ENCODE measurements at regions not wholly inside any gene's neighbourhood (a gene's known extent, or its start where the extent isn't known, plus 50 kb on each side); places are given as distances from the start of the nearest gene placed in this dataset.
"Not testable (repeated sequence)": the region's sequence is repeated elsewhere in the genome, so short reads cannot be mapped to it uniquely, and the experiment has no call there.

DNA sequence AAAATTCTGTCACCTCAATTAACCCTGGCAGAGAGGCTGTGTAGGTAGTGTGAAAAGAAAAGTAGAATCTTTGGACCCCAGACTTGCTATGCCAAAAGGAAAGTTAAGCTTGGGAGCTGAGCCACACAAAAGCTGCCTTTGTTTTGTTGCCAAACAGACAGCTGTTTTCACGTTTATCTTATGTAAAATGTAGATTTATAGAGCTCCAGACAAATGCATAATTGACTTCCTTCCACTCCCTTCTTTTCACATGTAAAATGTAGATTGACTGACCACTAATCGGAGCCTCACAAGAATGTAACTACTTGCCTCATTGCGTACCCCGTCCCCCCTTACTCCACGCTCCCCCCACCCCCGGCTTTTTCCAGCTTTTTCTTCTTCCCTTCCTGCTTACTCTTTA, 2302.2 kb upstream of the RAG2 start:
- DNase-seq (ENCODE audit: low read depth in 2 of 3, low spot score in 2 of 3): no peak

DNA sequence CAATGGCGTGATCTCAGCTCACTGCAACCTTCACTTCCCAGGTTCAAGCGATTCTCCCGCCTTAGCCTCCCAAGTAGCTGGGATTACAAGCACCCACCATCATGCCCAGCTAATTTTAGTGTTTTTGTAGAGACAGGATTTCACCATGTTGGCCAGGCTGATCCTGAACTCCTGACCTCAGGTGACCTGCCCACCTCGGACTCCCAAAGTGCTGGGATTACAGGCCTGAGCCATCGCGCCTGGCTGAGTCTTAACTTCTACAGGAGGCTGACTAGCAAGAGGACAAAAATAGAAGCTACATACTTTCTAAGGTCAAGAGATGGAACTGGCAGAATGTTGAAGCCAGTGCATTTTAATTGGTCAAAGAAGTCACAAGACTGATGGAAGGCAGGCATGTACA, 2296.2 kb upstream of the RAG2 start:
- DNase-seq (ENCODE audit: low read depth in 2 of 3, low spot score in 2 of 3): not testable (repeated sequence)

DNA sequence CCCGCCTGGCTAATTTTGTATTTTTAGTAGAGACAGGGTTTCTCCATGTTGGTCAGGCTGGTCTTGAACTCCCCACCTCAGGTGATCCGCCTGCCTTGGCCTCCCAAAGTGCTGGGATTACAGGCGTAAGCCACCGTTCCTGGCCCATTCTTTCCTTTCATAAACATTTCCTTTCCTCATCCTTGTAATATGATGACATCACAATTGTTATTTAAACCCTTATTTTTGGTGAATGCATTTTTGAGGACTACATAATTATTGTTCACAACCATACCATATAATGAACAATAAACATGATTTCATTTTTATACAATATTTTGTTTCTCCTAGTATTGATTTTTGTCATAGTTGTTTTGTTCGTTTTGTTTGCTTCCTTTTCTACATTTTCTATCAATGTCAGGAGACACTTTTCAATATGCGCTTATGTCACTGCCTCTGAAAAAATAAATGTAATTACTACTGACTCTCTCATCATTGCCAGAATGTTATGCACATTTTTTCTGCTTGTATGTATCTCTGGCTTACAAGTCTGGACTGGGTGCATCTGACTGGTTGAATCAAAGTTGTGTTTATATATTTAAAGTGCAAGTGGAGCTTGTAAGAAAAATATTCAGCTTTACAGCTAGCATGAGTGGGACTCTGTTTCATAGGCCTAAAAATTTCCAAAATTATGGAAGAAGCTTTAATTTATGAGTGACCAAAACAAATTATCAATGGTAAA, 2286.3 kb upstream of the RAG2 start:
- DNase-seq (ENCODE audit: low read depth in 2 of 3, low spot score in 2 of 3): no peak

DNA sequence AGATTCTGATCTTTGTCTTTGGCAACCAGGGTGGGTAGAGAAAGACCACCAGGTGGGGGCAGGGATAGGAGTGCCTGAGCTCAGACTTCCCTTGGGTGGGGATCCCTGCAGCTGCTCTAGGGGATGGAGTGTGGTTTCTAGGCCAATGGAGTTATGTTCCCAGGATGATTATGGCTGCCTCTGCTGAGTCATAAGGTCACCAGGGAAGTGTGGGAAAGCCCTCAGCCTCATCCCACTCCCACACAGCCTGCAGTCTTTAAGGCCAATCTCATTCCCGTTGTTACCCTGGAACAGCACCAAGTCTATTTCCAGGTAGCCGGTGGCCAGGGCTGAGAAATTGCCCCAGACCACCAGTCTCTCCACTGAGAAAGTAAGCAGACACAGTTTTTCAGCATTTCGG, 2269.3 kb upstream of the RAG2 start:
- no peak for DNase-seq (ENCODE audit: low read depth in 2 of 3, low spot score in 2 of 3)

DNA sequence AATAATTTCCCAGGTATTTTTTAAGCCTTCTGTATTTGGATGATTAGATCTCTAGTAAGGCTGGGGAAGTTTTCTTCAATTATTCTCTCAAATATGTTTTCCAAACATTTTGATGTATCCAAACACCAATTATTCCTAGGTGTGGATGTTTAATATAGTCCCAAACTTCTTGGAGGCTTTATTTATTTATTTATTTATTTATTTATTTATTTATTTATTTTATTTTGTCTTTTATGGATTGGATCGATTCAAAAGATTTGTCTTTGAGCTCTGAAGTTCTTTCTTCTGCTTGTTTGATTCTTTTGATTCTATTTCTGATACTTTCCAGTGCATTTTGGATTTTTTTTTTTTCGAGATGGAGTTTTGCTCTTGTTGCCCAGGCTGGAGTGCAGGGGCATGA, 2267.9 kb upstream of the RAG2 start:
- DNase-seq (ENCODE audit: low read depth in 2 of 3, low spot score in 2 of 3): no peak

DNA sequence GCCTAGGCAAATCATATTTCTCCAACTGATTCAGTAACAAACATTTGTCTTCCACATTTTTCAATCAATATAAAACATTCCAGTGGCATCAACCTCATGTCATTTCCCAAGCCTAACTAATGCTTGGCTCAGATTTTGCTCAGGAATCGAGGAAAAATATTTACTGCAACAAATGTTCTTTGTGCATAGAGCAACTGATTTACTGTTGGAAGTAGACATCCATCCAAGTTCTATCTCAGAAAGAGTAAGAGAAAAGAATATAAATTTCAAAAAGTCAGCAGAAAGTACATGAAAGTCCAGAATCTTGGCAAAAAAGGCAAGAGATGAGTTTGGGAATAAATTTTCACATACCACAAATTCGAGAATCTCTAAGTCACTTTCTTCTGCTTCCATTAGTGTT, 2245.0 kb upstream of the RAG2 start:
- DNase-seq (ENCODE audit: low read depth in 2 of 3, low spot score in 2 of 3): no peak

DNA sequence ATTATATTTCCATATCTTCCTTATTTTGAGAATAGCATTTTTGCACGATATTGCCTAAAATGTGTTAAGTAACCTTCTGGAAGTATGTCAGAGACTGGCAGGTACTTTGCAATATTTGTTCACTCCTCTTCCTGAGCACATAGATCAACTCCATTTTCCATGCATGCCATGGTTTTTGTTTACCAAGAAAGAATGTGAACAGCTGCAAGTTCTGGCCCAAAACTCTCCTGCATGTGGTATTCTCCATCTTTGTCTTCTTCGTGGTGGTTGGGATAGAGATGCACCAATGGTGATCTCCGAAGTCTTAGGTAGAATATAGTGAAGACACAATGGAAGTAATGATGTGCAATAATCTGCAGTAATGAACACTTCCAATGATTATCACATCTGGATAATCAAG, 2241.0 kb upstream of the RAG2 start:
- DNase-seq (ENCODE audit: low read depth in 2 of 3, low spot score in 2 of 3): no peak

DNA sequence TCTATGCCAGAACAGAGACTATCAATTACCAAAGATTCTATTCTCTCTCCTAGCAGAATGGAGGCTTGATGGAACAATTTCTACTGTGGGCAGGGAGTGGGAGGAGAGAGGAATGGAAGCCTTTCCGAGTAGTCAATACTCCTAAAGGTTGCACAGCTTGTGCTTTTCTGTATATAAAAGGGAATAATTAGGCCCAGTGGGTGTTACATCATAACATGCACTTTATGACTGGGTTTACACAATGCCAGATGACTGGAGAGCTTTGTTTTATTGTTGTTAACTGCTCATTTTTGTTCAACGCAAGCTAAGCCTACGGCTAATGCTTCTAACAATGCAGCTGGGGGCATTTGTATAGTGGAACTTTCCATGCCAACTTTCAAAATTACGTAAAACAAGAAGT, 2237.9 kb upstream of the RAG2 start:
- DNase-seq (ENCODE audit: low read depth in 2 of 3, low spot score in 2 of 3): no peak

DNA sequence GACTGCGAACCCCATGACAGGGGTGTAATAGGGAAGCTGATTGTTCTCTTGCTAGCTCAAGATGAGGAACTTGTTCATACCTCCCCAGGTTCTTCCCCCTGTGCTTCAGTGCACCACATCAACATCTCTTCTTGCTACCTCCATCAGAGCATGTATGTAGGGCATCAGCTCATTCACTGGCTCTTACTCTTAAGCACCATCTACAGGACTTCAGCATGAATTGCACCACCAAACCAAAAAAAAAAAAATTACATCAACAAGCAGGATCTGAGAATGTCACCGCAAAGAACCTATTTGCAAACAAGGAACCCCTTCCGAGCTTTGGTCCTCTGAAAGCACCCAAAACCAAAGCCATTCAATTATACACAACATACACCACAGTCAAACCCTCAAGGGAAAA, 2226.5 kb upstream of the RAG2 start:
- no peak for DNase-seq (ENCODE audit: low read depth in 2 of 3, low spot score in 2 of 3)

DNA sequence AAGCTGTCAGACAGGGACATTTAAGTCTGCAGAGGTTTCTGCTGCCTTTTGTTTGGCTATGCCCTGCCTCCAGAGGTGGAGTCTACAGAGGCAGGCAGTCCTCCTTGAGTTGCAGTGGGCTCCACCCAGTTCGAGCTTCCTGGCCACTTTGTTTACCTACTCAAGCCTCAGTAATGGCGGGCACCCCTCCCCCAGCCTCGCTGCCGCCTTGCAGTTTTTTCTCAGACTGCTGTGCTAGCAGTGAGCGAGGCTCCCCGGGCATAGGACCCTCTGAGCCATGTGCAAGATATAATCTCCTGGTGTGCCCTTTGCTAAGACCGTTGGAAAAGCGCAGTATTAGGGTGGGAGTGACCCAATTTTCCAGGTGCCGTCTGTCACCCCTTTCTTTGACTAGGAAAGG, 2223.8 kb upstream of the RAG2 start:
- DNase-seq (ENCODE audit: low read depth in 2 of 3, low spot score in 2 of 3): not testable (repeated sequence)

DNA sequence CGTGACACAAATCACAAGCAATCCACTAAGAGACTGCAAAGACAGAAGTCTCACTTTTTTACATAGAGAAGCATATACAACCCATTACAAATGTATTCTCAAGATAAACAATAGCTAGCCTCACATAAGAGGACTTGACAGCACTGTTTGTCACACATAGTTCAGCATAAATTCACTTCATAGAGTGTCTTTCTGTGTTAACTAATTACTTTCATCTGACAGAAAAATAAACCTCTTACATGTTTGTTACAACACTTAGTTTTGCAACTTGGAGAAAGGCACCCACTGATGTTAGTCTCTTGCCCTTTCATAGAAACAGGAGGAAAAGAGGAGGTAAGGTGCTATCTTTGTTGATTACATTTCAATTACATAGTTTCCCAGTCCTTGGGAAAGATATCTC, 2221.9 kb upstream of the RAG2 start:
- no peak for DNase-seq (ENCODE audit: low read depth in 2 of 3, low spot score in 2 of 3)

DNA sequence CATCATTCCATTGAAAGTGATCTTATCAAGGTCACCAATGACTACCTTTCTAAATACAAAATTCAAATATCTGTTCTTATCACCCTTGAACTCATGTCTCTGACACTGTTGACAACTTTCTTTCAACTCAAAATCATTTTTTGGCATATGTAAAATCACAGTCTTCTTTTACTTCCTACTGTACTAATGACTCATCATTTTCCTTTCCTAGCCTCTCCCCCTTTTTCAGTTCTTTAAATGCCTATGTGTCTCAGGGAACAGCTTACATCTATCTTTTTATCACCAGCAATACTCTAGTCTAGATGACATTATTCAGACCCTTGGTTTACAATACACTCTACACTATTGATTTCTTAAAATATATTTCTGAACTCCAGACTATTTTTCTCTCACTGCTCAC, 2220.7 kb upstream of the RAG2 start:
- DNase-seq (ENCODE audit: low read depth in 2 of 3, low spot score in 2 of 3): no peak

DNA sequence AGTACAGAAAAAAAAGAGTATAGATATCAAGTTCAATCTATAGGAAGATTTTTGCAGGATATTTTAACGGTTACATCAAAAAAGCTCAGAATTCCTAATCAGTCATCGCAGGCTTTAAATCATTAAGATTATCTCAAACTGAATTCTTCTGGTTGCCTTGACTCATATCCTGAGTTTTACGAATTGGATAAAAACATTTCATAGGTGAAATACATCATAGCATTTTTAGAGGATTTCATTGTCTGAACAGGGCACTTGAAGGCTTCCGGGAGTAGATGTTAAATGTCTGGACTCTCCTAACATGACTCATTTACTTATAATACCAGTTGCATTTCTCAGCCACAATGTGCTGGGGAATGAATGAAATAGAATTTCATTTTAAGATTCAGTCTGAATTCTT, 2216.6 kb upstream of the RAG2 start:
- DNase-seq (ENCODE audit: low read depth in 2 of 3, low spot score in 2 of 3): no peak

DNA sequence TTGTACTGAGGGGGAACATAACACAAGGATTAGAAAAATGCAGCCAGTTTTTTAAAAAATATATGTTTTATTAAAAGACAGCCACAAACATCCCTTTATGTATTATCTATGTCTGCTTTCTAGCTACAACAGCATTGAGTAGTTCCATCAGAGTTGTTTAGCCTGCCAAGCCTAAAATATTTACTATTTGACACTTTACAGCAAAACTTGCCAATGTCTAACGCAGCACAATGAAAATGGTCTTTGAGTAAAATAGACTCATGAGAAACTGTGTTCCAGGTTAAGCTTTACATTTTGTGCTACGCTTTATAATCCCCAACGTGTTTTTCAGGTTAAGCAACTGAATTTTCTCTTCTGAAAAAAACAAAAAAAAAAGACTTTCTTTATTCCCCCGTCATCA, 2211.5 kb upstream of the RAG2 start:
- DNase-seq (ENCODE audit: low read depth in 2 of 3, low spot score in 2 of 3): no peak

DNA sequence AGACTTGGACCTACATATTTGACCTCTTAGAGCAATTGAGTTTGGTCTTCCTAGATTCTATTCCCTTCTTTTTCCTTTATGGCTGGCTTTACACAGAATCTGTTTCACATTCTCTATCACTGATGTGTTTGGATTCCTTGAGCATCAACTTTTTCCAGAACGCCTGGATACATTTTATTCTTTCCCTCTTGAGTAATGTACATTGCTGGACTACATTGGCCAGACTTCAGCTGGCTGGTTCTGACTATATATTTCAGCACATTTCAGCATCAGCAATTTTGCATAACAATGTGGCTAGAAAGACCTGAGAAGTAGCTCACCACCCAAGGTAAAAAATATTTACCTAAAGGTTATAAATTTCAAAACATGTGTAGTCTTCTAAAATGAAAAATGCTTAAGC, 2198.2 kb upstream of the RAG2 start:
- DNase-seq (ENCODE audit: low read depth in 2 of 3, low spot score in 2 of 3): no peak

DNA sequence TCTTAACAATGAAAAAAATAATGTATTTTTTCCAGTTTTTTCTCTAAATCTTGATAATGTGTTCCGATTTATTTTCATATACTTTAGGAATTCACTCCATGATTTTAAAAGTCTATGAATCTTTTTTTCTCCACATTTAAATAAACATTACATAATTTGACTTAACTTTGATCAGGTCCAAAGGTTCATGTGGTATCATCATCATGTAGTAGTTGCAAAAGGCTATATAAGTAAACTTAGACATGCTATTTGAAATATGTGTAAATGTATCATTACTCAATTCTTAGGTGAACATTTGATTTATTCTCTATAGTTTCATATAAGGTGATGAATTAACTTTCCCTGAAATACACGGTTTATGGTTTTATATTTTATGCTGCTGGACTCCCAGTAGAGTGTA, 2197.0 kb upstream of the RAG2 start:
- DNase-seq (ENCODE audit: low read depth in 2 of 3, low spot score in 2 of 3): no peak

DNA sequence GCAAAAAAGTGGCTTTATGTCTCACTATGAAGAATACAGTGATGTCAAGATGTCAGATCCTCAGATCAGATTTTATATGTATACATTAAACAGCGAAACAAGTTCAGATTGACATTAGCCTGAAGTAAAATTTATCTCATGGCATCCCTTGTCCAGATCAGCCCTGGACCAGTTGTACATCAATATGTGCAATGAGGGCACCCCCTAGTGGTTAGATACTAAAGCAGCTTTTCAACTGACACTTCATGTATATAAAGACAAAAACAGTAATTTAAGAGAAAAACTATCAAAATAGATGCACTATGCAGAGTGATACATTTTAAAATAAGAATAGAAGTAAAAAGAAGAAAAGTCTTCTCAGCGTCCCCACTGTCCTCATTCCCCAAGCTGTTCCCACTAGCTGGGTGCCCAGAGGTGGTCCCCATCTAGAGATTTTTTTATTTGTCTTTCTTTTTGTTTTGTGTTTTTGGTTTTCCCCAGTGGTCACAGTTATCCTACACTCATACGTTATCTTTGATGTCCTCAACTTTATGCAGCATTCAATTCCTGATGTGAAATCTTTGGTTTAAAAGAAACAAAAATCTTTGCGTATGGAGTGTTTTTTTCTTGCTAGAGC, 2193.4 kb upstream of the RAG2 start:
- no peak for DNase-seq (ENCODE audit: low read depth in 2 of 3, low spot score in 2 of 3)

DNA sequence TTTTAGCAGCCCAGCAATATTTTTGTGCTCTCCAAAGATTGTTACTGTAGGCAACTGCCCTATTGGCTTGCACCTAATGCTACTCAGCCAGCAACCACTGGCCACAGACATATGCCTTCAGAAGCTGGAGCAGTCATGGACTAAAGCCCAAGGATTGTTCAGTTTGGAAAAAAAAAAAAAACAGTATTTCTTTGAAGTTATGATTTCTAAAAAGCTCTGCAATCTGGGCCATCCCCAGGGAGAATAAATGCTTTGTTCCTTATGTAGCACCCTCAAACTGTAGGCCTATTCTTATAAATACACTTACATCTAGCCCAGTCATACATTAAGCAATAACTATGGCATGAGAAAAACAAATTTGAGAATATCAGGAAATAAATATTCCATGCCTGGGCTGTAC, 2190.5 kb upstream of the RAG2 start:
- DNase-seq (ENCODE audit: low read depth in 2 of 3, low spot score in 2 of 3): no peak

DNA sequence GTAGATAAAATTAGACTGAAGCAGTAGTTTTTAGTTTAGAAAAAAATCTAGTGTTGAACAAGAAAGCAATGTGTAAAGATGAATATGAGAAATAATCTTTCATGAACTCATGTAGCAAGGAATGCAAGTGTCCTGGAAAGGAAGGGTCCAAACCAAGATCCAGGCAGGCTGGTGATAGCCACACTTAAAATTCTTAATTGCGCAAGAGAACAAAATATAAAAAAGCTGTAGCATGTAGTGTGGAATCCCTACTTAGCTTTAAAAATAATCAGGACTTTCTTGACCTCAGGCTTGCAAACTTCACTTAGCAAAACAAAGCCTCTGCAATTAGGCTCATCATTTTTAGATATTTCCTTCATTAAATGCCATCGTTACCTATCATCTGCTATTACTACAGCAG, 2186.1 kb upstream of the RAG2 start:
- no peak for DNase-seq (ENCODE audit: low read depth in 2 of 3, low spot score in 2 of 3)

DNA sequence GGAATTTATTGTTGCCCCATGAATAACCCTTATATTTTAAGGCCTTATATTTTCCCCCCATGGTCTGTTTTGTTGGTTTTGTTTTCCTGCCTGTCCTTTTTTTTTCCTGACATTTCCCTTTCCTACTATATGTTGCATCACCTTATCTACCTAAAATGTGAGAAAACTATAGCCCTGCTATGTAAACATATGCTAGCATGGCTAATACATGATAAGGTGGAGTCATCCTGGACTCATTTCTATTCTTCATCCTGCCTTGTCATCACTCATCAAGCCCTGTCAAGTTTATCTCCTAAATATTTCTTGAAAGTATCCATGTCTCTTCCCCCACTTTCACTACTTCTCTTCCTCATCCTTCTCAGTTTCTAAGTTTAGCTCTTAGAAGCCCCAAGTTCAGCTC, 2168.8 kb upstream of the RAG2 start:
- no peak for DNase-seq (ENCODE audit: low read depth in 2 of 3, low spot score in 2 of 3)

DNA sequence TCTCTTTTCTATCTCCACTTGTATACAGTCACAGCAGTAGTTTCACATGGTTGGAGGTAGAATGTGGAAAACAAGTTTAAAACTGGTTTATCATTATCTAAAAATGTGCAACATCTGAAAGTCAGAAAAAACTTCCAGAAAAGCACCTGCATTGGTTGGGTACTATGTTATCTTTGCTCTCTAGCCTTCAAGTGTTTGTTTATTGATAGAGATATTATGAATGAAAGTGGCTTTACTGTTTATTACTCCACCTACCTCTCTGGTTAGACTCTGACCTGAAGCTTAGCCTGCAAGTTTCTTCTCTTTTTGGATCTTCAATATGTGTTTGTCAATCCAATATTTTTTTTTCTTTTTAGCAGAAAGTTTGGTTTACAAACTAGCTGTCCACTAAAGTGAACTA, 2161.4 kb upstream of the RAG2 start:
- DNase-seq (ENCODE audit: low read depth in 2 of 3, low spot score in 2 of 3): no peak

DNA sequence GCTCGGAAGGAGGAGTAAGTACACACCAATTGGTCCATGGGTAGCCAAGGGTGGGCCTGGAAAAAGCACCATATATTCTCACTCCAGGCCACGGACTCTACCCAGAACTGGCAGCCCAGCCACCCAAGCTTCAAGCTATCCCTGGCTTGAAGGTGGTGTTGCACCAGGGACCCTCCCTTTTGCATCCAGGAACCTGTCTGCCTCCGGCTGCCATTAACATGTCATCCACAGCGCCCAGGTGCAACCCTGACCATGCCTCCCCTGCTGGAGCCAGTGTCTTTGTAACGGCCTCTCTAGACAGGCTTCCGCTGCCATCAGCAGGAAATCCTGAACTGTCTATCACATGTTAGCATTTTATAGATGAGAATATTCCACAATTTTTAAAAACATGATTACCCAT, 2158.5 kb upstream of the RAG2 start:
- DNase-seq (ENCODE audit: low read depth in 2 of 3, low spot score in 2 of 3): no peak

DNA sequence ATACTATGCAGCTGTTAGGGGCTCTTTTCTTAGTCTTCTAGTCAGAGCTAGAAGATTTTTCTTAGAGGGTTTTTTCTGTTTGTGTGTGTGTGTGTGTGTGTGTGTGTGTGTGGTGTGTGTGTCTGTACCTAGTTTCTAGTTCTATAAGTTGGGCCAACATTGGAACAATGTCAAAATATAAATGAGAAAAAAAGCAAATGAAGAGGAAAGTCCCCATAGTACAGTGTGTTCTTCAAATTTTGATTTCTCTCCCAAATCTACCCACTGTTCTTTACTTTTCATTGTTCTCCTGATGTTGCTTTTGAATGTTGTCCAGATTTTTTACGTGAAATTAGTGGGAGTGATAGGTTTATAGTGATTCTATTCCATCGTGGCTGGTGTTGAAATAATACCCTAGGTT, 2153.4 kb upstream of the RAG2 start:
- no peak for DNase-seq (ENCODE audit: low read depth in 2 of 3, low spot score in 2 of 3)
